H9 (cell line): ENCODE measurements at regions not wholly inside any gene's neighbourhood (a gene's known extent, or its start where the extent isn't known, plus 50 kb on each side); places are given as distances from the start of the nearest gene placed in this dataset.

Experiments used
- DNase-seq: peaks from one replicate; pipeline ENCODE4 v3.0.0-alpha.2; 2017
- H2AFZ ChIP-seq: one replicate; pipeline ENCODE4 v1.6.1; 2013; ENCODE audit warnings: mild to moderate bottlenecking, low read length, control low read depth, moderate library complexity
- H2AK5ac ChIP-seq: 2 replicates; pipeline ENCODE4 v1.6.1; 2013; ENCODE audit warnings: low read length, control low read depth, mixed read lengths; ENCODE audit not compliant: insufficient read length
- H2BK120ac ChIP-seq: one replicate; pipeline ENCODE4 v1.6.1; 2013; ENCODE audit warnings: low read depth, mild to moderate bottlenecking, low read length, control low read depth, inconsistent platforms; ENCODE audit not compliant: poor library complexity, severe bottlenecking
- H2BK12ac ChIP-seq: 2 replicates; pipeline ENCODE4 v1.6.1; 2013; ENCODE audit warnings: low read length, control low read depth, mixed read lengths, low read depth; ENCODE audit not compliant: insufficient read length
- H2BK15ac ChIP-seq: 2 replicates; pipeline ENCODE4 v1.6.1; 2013; ENCODE audit warnings: low read depth, low read length, control low read depth
- H2BK20ac ChIP-seq: one replicate; pipeline ENCODE4 v1.6.1; 2013; ENCODE audit warnings: low read depth, mild to moderate bottlenecking, low read length, control low read depth, inconsistent platforms; ENCODE audit not compliant: poor library complexity, severe bottlenecking
- H2BK5ac ChIP-seq: 2 replicates; pipeline ENCODE4 v1.6.1; 2013; ENCODE audit warnings: low read length, control low read depth, mixed read lengths; ENCODE audit not compliant: insufficient read length
- H3K14ac ChIP-seq: 2 replicates; pipeline ENCODE4 v1.6.1; 2013; ENCODE audit warnings: low read length, control low read depth; ENCODE audit not compliant: insufficient read depth
- H3K18ac ChIP-seq: 2 replicates; pipeline ENCODE4 v1.6.1; 2013; ENCODE audit warnings: low read depth, mild to moderate bottlenecking, mixed read lengths, low read length, control low read depth; ENCODE audit not compliant: insufficient read length
- H3K23ac ChIP-seq: 2 replicates; pipeline ENCODE4 v1.6.1; 2013; ENCODE audit warnings: low read length, control low read depth, mixed read lengths, low read depth; ENCODE audit not compliant: insufficient read length
- H3K23me2 ChIP-seq: 2 replicates; pipeline ENCODE4 v1.6.1; 2013; ENCODE audit warnings: low read depth, mild to moderate bottlenecking, mixed read lengths, low read length, control low read depth; ENCODE audit not compliant: insufficient read length, poor library complexity, severe bottlenecking
- H3K27ac ChIP-seq: 2 replicates; pipeline ENCODE4 v1.5.1; 2013; ENCODE audit warnings: low read length, control low read depth, mixed read lengths, low read depth; ENCODE audit not compliant: insufficient read length
- H3K27me3 ChIP-seq: 2 replicates; pipeline ENCODE4 v1.6.1; 2013; ENCODE audit warnings: low read length, control low read depth, inconsistent platforms; ENCODE audit not compliant: insufficient read depth
- H3K4ac ChIP-seq: 2 replicates; pipeline ENCODE4 v1.6.1; 2013; ENCODE audit warnings: low read depth, mild to moderate bottlenecking, control low read depth, inconsistent platforms, low read length, moderate library complexity
- H3K4me1 ChIP-seq: 2 replicates; pipeline ENCODE4 v1.6.1; 2013; ENCODE audit warnings: low read length, control low read depth, inconsistent platforms; ENCODE audit not compliant: insufficient read depth
- H3K4me2 ChIP-seq: 2 replicates; pipeline ENCODE4 v1.6.1; 2013; ENCODE audit warnings: low read length, control low read depth, mixed read lengths; ENCODE audit not compliant: insufficient read length, insufficient read depth
- H3K56ac ChIP-seq: 2 replicates; pipeline ENCODE4 v1.6.1; 2013; ENCODE audit warnings: low read depth, mild to moderate bottlenecking, mixed read lengths, low read length, control low read depth; ENCODE audit not compliant: insufficient read length
- H3K79me1 ChIP-seq: 2 replicates; pipeline ENCODE4 v1.6.1; 2013; ENCODE audit warnings: low read depth, mild to moderate bottlenecking, moderate library complexity, low read length, control low read depth, inconsistent platforms; ENCODE audit not compliant: insufficient read depth, poor library complexity, severe bottlenecking
- H3K79me2 ChIP-seq: 2 replicates; pipeline ENCODE4 v1.6.1; 2013; ENCODE audit warnings: low read length, control low read depth, inconsistent platforms; ENCODE audit not compliant: insufficient read depth
- H3K9ac ChIP-seq: 2 replicates; pipeline ENCODE4 v1.6.1; 2013; ENCODE audit warnings: low read length, control low read depth, mixed read lengths; ENCODE audit not compliant: insufficient read length; ENCODE audit errors: extremely low read depth
- H3K9me3 ChIP-seq: one replicate; pipeline ENCODE4 v1.6.1; 2013; ENCODE audit warnings: low read depth, low read length, inconsistent platforms; ENCODE audit not compliant: control insufficient read depth
- H3T11ph ChIP-seq: one replicate; pipeline ENCODE4 v1.6.1; 2013; ENCODE audit warnings: mild to moderate bottlenecking, low read length, control low read depth, inconsistent platforms
- H4K20me1 ChIP-seq: one replicate; pipeline ENCODE4 v1.6.1; 2013; ENCODE audit not compliant: control insufficient read depth, insufficient read length, insufficient read depth
- H4K5ac ChIP-seq: 2 replicates; pipeline ENCODE4 v1.6.1; 2013; ENCODE audit warnings: low read depth, mild to moderate bottlenecking, mixed read lengths, low read length, control low read depth; ENCODE audit not compliant: insufficient read length
- H4K8ac ChIP-seq: replicated peaks from 2 replicates; pipeline ENCODE4 v1.6.1; 2013; ENCODE audit warnings: low read length, control low read depth, mixed read lengths, low read depth; ENCODE audit not compliant: insufficient read length
- H4K91ac ChIP-seq: 2 replicates; pipeline ENCODE4 v1.6.1; 2013; ENCODE audit warnings: low read depth, mild to moderate bottlenecking, moderate library complexity, mixed read lengths, low read length, control low read depth; ENCODE audit not compliant: insufficient read length
- H3K27ac Mint-ChIP-seq, 3 experiments: 2 replicates in 2 of 3; 3 replicates in 1 of 3; pipeline ENCODE4 v1.8.0; 2020 to 2021; ENCODE audit warnings: mixed read lengths in 3 of 3, mild to moderate bottlenecking in 1 of 3, moderate library complexity in 1 of 3
- H3K27me3 Mint-ChIP-seq: 2 replicates; pipeline ENCODE4 v1.8.0; 2021; ENCODE audit warnings: low read depth, mild to moderate bottlenecking, moderate library complexity, mixed read lengths
- H3K36me3 Mint-ChIP-seq, 3 experiments: 2 replicates in 2 of 3; 3 replicates in 1 of 3; pipeline ENCODE4 v1.8.0; 2020 to 2021; ENCODE audit warnings: low read depth in 3 of 3, mixed read lengths in 3 of 3; ENCODE audit not compliant: insufficient read depth in 1 of 3
- H3K4me1 Mint-ChIP-seq, 2 experiments: 2 replicates each; pipeline ENCODE4 v1.8.0; 2020; ENCODE audit warnings: mixed read lengths in 2 of 2
- H3K4me3 Mint-ChIP-seq, 2 experiments: 2 replicates in 1 of 2; 3 replicates in 1 of 2; pipeline ENCODE4 v1.8.0; 2020 to 2021; ENCODE audit warnings: mild to moderate bottlenecking in 2 of 2, mixed read lengths in 2 of 2, moderate library complexity in 1 of 2
- H3K9me3 Mint-ChIP-seq, 2 experiments: 2 replicates in 1 of 2; 3 replicates in 1 of 2; pipeline ENCODE4 v1.8.0; 2020; ENCODE audit warnings: mild to moderate bottlenecking in 2 of 2, mixed read lengths in 2 of 2, moderate library complexity in 1 of 2
- WGBS: extraction: QIAGEN DNeasy Blood & Tissue Kit; methylation state at CpG from one replicate; pipeline ENCODE4 v1.1.7; 2013; ENCODE audit warnings: missing lambda C conversion rate, low lambda C conversion rate, mixed read lengths; ENCODE audit not compliant: insufficient read length; ENCODE audit errors: extremely low coverage; 5-methylcytosine and 5-hydroxymethylcytosine counted together
- TF ChIP-seq, protein P1 (sequence below): fragments of 200-600 bp; sonication (generic); conservative IDR thresholded peaks from 3 replicates; pipeline ENCODE4 v1.8.0; 2021; ENCODE audit warnings: antibody characterized with exemption, mild to moderate bottlenecking

DNA sequence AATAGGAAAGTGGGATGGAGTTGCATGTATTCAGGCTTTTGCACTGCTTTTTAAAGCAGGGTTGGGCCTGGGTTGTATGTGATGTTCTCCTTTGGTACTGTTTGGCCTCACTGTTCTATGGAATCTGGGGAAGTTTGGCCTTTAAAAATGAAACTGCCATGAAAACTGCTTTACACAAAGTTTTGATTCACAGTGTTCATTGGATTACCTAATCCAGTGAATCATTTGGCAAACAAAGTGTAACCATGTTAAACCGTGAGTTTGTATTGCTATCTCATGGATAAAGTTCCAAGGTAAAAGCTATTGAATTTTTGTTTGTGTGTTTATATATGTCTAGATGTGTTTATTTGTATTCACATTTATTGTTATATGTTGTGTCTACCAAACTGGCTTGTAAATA is 1658.6 kb downstream of the OLFM4 start:
- Histone ChIP-seq H4K8ac (no peak overlapping the region), H3K79me2 (no peaks in the 10 kb centered on the region), H2BK5ac (no peak overlapping the region), H4K20me1 (no peaks in the 10 kb centered on the region), H4K5ac (no peak overlapping the region), H3K56ac (no peak overlapping the region), H4K91ac (no peak overlapping the region), H3K79me1 (no peaks in the 10 kb centered on the region), H3K23me2 (no peaks in the 10 kb centered on the region), H2BK120ac (no peak overlapping the region), H2BK15ac (no peak overlapping the region), H3K18ac (no peak overlapping the region), H3K9ac (no peak overlapping the region), H3K14ac (no peak overlapping the region), H2BK12ac (no peak overlapping the region), H3K23ac (no peak overlapping the region), H3K9me3 (no peaks in the 10 kb centered on the region), H3K4me1 (no peaks in the 10 kb centered on the region), H3T11ph (no peak overlapping the region), H3K27me3 (no peaks in the 10 kb centered on the region), H2AFZ (no peak overlapping the region), H3K4ac (no peak overlapping the region), H3K27ac (no peak overlapping the region), H2BK20ac (no peak overlapping the region), H2AK5ac (no peak overlapping the region), H3K4me2 (no peak overlapping the region)
- no peaks in the 10 kb centered on the region for H3K27me3 Mint-ChIP-seq
- H3K36me3 Mint-ChIP-seq: peaks cover 10 to 29% (median 16%) of the 10 kb centered on the region in 3 experiments; a peak in 6 of 7 replicates
- peaks cover 9 to 19% of the 10 kb centered on the region in 2 experiments; a peak in 4 of 5 replicates for H3K9me3 Mint-ChIP-seq
- TF ChIP-seq, protein P1, sequence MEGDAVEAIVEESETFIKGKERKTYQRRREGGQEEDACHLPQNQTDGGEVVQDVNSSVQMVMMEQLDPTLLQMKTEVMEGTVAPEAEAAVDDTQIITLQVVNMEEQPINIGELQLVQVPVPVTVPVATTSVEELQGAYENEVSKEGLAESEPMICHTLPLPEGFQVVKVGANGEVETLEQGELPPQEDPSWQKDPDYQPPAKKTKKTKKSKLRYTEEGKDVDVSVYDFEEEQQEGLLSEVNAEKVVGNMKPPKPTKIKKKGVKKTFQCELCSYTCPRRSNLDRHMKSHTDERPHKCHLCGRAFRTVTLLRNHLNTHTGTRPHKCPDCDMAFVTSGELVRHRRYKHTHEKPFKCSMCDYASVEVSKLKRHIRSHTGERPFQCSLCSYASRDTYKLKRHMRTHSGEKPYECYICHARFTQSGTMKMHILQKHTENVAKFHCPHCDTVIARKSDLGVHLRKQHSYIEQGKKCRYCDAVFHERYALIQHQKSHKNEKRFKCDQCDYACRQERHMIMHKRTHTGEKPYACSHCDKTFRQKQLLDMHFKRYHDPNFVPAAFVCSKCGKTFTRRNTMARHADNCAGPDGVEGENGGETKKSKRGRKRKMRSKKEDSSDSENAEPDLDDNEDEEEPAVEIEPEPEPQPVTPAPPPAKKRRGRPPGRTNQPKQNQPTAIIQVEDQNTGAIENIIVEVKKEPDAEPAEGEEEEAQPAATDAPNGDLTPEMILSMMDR: no peak
- no peak overlapping the region for H3K27ac Mint-ChIP-seq
- no peak overlapping the region for H3K4me3 Mint-ChIP-seq
- WGBS: no CpG with 5 or more reads among the region's 1 CpG
- H3K4me1 Mint-ChIP-seq: no peaks in the 10 kb centered on the region
- no peak for DNase-seq
